NCI-H2196 treated with DMSO at 0.1 percent for 48 hours (cell line): ENCODE measurements at regions not wholly inside any gene's neighbourhood (a gene's known extent, or its start where the extent isn't known, plus 50 kb on each side); places are given as distances from the start of the nearest gene placed in this dataset.

Experiments used
- DNase-seq: peaks from one replicate; lab custom pipeline; 2025; ENCODE audit not compliant: unreplicated experiment; lab: John Stamatoyannopoulos, UW

GRCh38 chr9:13607481-13608441 lies 328.3 kb upstream of the MPDZ start:
- no peak for DNase-seq

- no peak for DNase-seq
Observed at GRCh38 chr9:13606586-13606985, 327.1 kb upstream of the MPDZ start.

GRCh38 chr9:13603921-13604320 lies 324.4 kb upstream of the MPDZ start:
- no peak for DNase-seq

GRCh38 chr9:13598738-13599137 lies 319.2 kb upstream of the MPDZ start:
- no peak for DNase-seq

- DNase-seq = no peak
Observed at GRCh38 chr9:13597427-13597826, 317.9 kb upstream of the MPDZ start.

GRCh38 chr9:13597004-13597403 lies 317.5 kb upstream of the MPDZ start:
- no peak for DNase-seq

GRCh38 chr9:13596383-13596970 lies 317.0 kb upstream of the MPDZ start:
- no peak for DNase-seq

GRCh38 chr9:13590996-13591395 lies 311.5 kb upstream of the MPDZ start:
- DNase-seq = no peak

GRCh38 chr9:13589034-13589737 lies 309.7 kb upstream of the MPDZ start:
- no peak for DNase-seq

GRCh38 chr9:13588151-13589033 lies 308.9 kb upstream of the MPDZ start:
- no peak for DNase-seq

GRCh38 chr9:13587571-13587970 lies 308.1 kb upstream of the MPDZ start:
- no peak for DNase-seq

GRCh38 chr9:13586587-13587374 lies 307.3 kb upstream of the MPDZ start:
- no peak for DNase-seq

GRCh38 chr9:13580760-13581159 lies 301.3 kb upstream of the MPDZ start:
- no peak for DNase-seq

- no peak for DNase-seq
Observed at GRCh38 chr9:13580131-13580530, 300.6 kb upstream of the MPDZ start.

- DNase-seq = no peak
Observed at GRCh38 chr9:13576101-13576500, 296.6 kb upstream of the MPDZ start.

GRCh38 chr9:13575558-13575957 lies 296.1 kb upstream of the MPDZ start:
- no peak for DNase-seq

- no peak for DNase-seq
Observed at GRCh38 chr9:13570068-13570974, 290.8 kb upstream of the MPDZ start.

GRCh38 chr9:13569602-13570067 lies 290.1 kb upstream of the MPDZ start:
- peak; percentile 25 for DNase-seq
